ENCODE measurements at regions not wholly inside any gene's neighbourhood (a gene's known extent, or its start where the extent isn't known, plus 50 kb on each side); places are given as distances from the start of the nearest gene placed in this dataset.

- Mint-ChIP-seq H3K4me1 (no peaks in the 10 kb centered on the region), H3K4me3 (no peak overlapping the region), H3K36me3 (no peaks in the 10 kb centered on the region), H3K9me3 (peaks cover 2% of the 10 kb centered on the region), H3K27me3 (peaks cover 21% of the 10 kb centered on the region), H3K27ac (no peak overlapping the region)
- no peak for DNase-seq (ENCODE audit: low spot score in 2 of 2)
- ATAC-seq (ENCODE audit: low read depth), result no peak
These were observed 73.9 kb upstream of the FNDC3A start for GRCh38 chr13:48901781-48902180.

GRCh38 chr13:48902368-48902767 lies 73.3 kb upstream of the FNDC3A start:
- Mint-ChIP-seq H3K27ac (no peak overlapping the region), H3K4me3 (no peak overlapping the region), H3K4me1 (no peaks in the 10 kb centered on the region), H3K27me3 (peaks cover 25% of the 10 kb centered on the region), H3K9me3 (peaks cover 2% of the 10 kb centered on the region), H3K36me3 (no peaks in the 10 kb centered on the region)
- ATAC-seq (ENCODE audit: low read depth) (no peak), DNase-seq (ENCODE audit: low spot score in 2 of 2) (no peak)

GRCh38 chr13:48904668-48905290 lies 70.9 kb upstream of the FNDC3A start:
- Mint-ChIP-seq H3K27me3 (peaks cover 16% of the 10 kb centered on the region), H3K9me3 (no peaks in the 10 kb centered on the region), H3K36me3 (no peaks in the 10 kb centered on the region), H3K4me3 (no peak overlapping the region), H3K27ac (no peak overlapping the region), H3K4me1 (no peaks in the 10 kb centered on the region)
- no peak for ATAC-seq (ENCODE audit: low read depth)
- DNase-seq (ENCODE audit: low spot score in 2 of 2), result no peak

GRCh38 chr13:48906200-48906599 lies 69.5 kb upstream of the FNDC3A start:
- no peak for ATAC-seq (ENCODE audit: low read depth)
- no peak for DNase-seq (ENCODE audit: low spot score in 2 of 2)
- no peaks in the 10 kb centered on the region for H3K4me1 Mint-ChIP-seq
- H3K27ac Mint-ChIP-seq, result no peak overlapping the region
- no peak overlapping the region for H3K4me3 Mint-ChIP-seq
- H3K36me3 Mint-ChIP-seq, result no peaks in the 10 kb centered on the region
- H3K9me3 Mint-ChIP-seq, result no peaks in the 10 kb centered on the region
- H3K27me3 Mint-ChIP-seq, result peaks cover 15% of the 10 kb centered on the region

- Mint-ChIP-seq H3K36me3 (no peaks in the 10 kb centered on the region), H3K4me3 (no peak overlapping the region), H3K27ac (no peak overlapping the region), H3K9me3 (no peaks in the 10 kb centered on the region), H3K4me1 (no peaks in the 10 kb centered on the region), H3K27me3 (peaks cover 15% of the 10 kb centered on the region)
- DNase-seq (ENCODE audit: low spot score in 2 of 2) (no peak), ATAC-seq (ENCODE audit: low read depth) (no peak)
These were observed 67.2 kb upstream of the FNDC3A start for GRCh38 chr13:48908381-48909055.

GRCh38 chr13:48909056-48909389 lies 66.7 kb upstream of the FNDC3A start:
- no peaks in the 10 kb centered on the region for H3K36me3 Mint-ChIP-seq
- DNase-seq (ENCODE audit: low spot score in 2 of 2), result no peak
- H3K4me1 Mint-ChIP-seq, result no peaks in the 10 kb centered on the region
- H3K4me3 Mint-ChIP-seq, result no peak overlapping the region
- peaks cover 13% of the 10 kb centered on the region for H3K27me3 Mint-ChIP-seq
- H3K27ac Mint-ChIP-seq, result no peak overlapping the region
- no peaks in the 10 kb centered on the region for H3K9me3 Mint-ChIP-seq
- ATAC-seq (ENCODE audit: low read depth), result no peak

GRCh38 chr13:48910686-48911085 lies 65.0 kb upstream of the FNDC3A start:
- no peak for DNase-seq (ENCODE audit: low spot score in 2 of 2)
- Mint-ChIP-seq H3K27ac (no peak overlapping the region), H3K27me3 (peaks cover 15% of the 10 kb centered on the region), H3K4me3 (no peak overlapping the region), H3K9me3 (no peaks in the 10 kb centered on the region), H3K4me1 (no peaks in the 10 kb centered on the region), H3K36me3 (no peaks in the 10 kb centered on the region)
- no peak for ATAC-seq (ENCODE audit: low read depth)

- H3K27me3 Mint-ChIP-seq, result peaks cover 16% of the 10 kb centered on the region
- no peak overlapping the region for H3K27ac Mint-ChIP-seq
- DNase-seq (ENCODE audit: low spot score in 2 of 2) (no peak), ATAC-seq (ENCODE audit: low read depth) (no peak)
- H3K36me3 Mint-ChIP-seq, result no peaks in the 10 kb centered on the region
- no peaks in the 10 kb centered on the region for H3K4me1 Mint-ChIP-seq
- H3K4me3 Mint-ChIP-seq, result no peak overlapping the region
- H3K9me3 Mint-ChIP-seq, result no peaks in the 10 kb centered on the region
These were observed 56.0 kb upstream of the FNDC3A start for GRCh38 chr13:48919751-48920150.

- H3K4me3 Mint-ChIP-seq, result no peak overlapping the region
- H3K4me1 Mint-ChIP-seq, result no peaks in the 10 kb centered on the region
- no peak overlapping the region for H3K27ac Mint-ChIP-seq
- H3K36me3 Mint-ChIP-seq, result no peaks in the 10 kb centered on the region
- no peaks in the 10 kb centered on the region for H3K9me3 Mint-ChIP-seq
- DNase-seq (ENCODE audit: low spot score in 2 of 2), result no peak
- peaks cover 12% of the 10 kb centered on the region for H3K27me3 Mint-ChIP-seq
- ATAC-seq (ENCODE audit: low read depth), result no peak
These were observed 55.0 kb upstream of the FNDC3A start for GRCh38 chr13:48920730-48921129.

GRCh38 chr13:48923376-48923775 lies 52.3 kb upstream of the FNDC3A start:
- H3K4me1 Mint-ChIP-seq, result no peaks in the 10 kb centered on the region
- DNase-seq (ENCODE audit: low spot score in 2 of 2) (no peak), ATAC-seq (ENCODE audit: low read depth) (no peak)
- H3K27me3 Mint-ChIP-seq, result peaks cover 4% of the 10 kb centered on the region
- H3K4me3 Mint-ChIP-seq, result no peak overlapping the region
- no peaks in the 10 kb centered on the region for H3K36me3 Mint-ChIP-seq
- no peaks in the 10 kb centered on the region for H3K9me3 Mint-ChIP-seq
- no peak overlapping the region for H3K27ac Mint-ChIP-seq

GRCh38 chr13:48925001-48925400 lies 50.7 kb upstream of the FNDC3A start:
- Mint-ChIP-seq H3K36me3 (no peaks in the 10 kb centered on the region), H3K4me1 (no peaks in the 10 kb centered on the region), H3K4me3 (no peak overlapping the region), H3K27me3 (peaks cover 6% of the 10 kb centered on the region), H3K27ac (no peak overlapping the region), H3K9me3 (no peaks in the 10 kb centered on the region)
- DNase-seq (ENCODE audit: low spot score in 2 of 2), result no peak
- no peak for ATAC-seq (ENCODE audit: low read depth)

Measured in memory B cell (primary cell).